ENCODE measurements at regions not wholly inside any gene's neighbourhood (a gene's known extent, or its start where the extent isn't known, plus 50 kb on each side); places are given as distances from the start of the nearest gene placed in this dataset.

DNA sequence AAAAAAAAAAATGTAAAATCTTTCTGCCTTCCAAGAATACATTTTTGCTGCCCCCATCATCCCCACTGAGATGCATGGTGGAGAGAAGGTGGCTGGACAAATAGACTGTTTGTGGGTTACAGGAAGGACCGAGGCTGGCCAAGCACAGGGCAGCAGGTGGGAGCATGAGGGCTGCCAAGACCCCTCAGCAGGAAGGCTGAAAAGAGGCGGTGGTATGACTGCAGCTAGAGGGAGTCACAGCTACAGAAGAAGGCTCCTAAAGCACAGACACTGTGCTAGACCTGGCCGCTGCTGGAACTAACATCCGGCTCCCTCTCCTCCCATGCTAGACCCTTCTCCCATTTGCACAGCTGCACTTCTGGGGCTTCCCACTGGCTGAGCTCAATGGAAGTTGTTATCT, 289.6 kb downstream of the TCERG1L start:
- no peak for TF ChIP-seq CTCF (conservative IDR thresholded peaks at IDR 0.05; ENCODE audit: low read depth, low read length)
- TF ChIP-seq EZH2phosphoT487 (IDR thresholded peaks at IDR 0.05; ENCODE audit: borderline replicate concordance, low read length), result no peak
- no peak for TF ChIP-seq EZH2 (IDR thresholded peaks at IDR 0.05; ENCODE audit: low read length, unreplicated experiment)
- Histone ChIP-seq H3K4me1 (ENCODE audit: insufficient read depth, low read length) (no peaks in the 10 kb centered on the region), H3F3A (ENCODE audit: low read length, unreplicated experiment) (no peaks in the 10 kb centered on the region), H2AFZ (ENCODE audit: low read length) (no peak overlapping the region), H3K79me2 (ENCODE audit: low read length) (no peaks in the 10 kb centered on the region), H3K9me3 (ENCODE audit: low read length) (no peaks in the 10 kb centered on the region), H3K4me3 (ENCODE audit: low read length) (no peak overlapping the region), H3K4me2 (ENCODE audit: low read length) (no peak overlapping the region), H3K36me3 (ENCODE audit: low read depth, low read length) (no peaks in the 10 kb centered on the region), H3K27ac (ENCODE audit: low read length) (no peak overlapping the region), H3K9me2 (replicated peaks; ENCODE audit: low read length) (no peaks in the 10 kb centered on the region), H4K20me1 (ENCODE audit: low read length) (no peaks in the 10 kb centered on the region), H3K9ac (ENCODE audit: low read length) (no peak overlapping the region), H3K27me3 (ENCODE audit: low read length) (no peaks in the 10 kb centered on the region)
- ATAC-seq (no peak), DNase-seq (no peak)
- intact Hi-C loops (cut with micrococcal nuclease), result no loop called here
- no TSS peak for BruUV-seq (replicated peaks)
- CTCF ChIA-PET, result no interaction called here
- POLR2A ChIA-PET (ENCODE audit: unreplicated experiment), result no interaction called here

GRCh38 chr10:131022369-131022768, 289.2 kb downstream of the TCERG1L start:
- no TSS peak for BruUV-seq (replicated peaks)
- TF ChIP-seq EZH2 (IDR thresholded peaks at IDR 0.05; ENCODE audit: low read length, unreplicated experiment) (no peak), CTCF (conservative IDR thresholded peaks at IDR 0.05; ENCODE audit: low read depth, low read length) (no peak), EZH2phosphoT487 (IDR thresholded peaks at IDR 0.05; ENCODE audit: borderline replicate concordance, low read length) (no peak)
- no peak for DNase-seq

DNA sequence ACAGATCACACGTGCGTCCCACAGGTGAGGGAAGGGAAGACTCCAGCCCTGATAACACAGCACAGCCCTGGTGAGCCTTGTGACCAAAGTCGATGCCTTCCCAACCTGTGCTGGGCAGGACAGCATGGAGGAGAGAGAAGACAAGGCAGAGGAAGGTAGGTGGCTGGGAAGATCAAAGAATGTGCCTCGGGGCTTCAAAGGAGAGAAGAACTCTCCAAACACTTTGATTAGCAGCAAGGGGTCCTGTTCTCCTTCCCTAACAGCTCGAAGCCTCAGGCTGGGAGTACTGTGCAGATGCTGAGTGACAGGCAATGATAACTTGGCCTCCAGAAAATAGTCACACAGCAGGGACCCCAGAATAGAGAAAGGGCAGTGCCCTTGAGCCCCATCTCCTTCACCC, 288.5 kb downstream of the TCERG1L start:
- H2AFZ ChIP-seq (ENCODE audit: low read length), result no peak overlapping the region
- no peaks in the 10 kb centered on the region for H3K9me2 ChIP-seq (replicated peaks; ENCODE audit: low read length)
- H3K4me3 ChIP-seq (ENCODE audit: low read length), result no peak overlapping the region
- DNase-seq (no peak), ATAC-seq (no peak)
- intact Hi-C loops (cut with micrococcal nuclease), result no loop called here
- H3K79me2 ChIP-seq (ENCODE audit: low read length), result no peaks in the 10 kb centered on the region
- ChIA-PET CTCF (no interaction called here), POLR2A (ENCODE audit: unreplicated experiment) (no interaction called here)
- BruUV-seq (replicated peaks), result no TSS peak
- no peaks in the 10 kb centered on the region for H3F3A ChIP-seq (ENCODE audit: low read length, unreplicated experiment)
- no peak overlapping the region for H3K9ac ChIP-seq (ENCODE audit: low read length)
- H3K4me2 ChIP-seq (ENCODE audit: low read length), result no peak overlapping the region
- no peak overlapping the region for H3K27ac ChIP-seq (ENCODE audit: low read length)
- TF ChIP-seq CTCF (conservative IDR thresholded peaks at IDR 0.05; ENCODE audit: low read depth, low read length) (no peak), EZH2 (IDR thresholded peaks at IDR 0.05; ENCODE audit: low read length, unreplicated experiment) (no peak), EZH2phosphoT487 (IDR thresholded peaks at IDR 0.05; ENCODE audit: borderline replicate concordance, low read length) (no peak)
- no peaks in the 10 kb centered on the region for H4K20me1 ChIP-seq (ENCODE audit: low read length)
- H3K4me1 ChIP-seq (ENCODE audit: insufficient read depth, low read length), result no peaks in the 10 kb centered on the region
- no peaks in the 10 kb centered on the region for H3K9me3 ChIP-seq (ENCODE audit: low read length)
- H3K36me3 ChIP-seq (ENCODE audit: low read depth, low read length), result no peaks in the 10 kb centered on the region
- H3K27me3 ChIP-seq (ENCODE audit: low read length), result no peaks in the 10 kb centered on the region

More at GRCh38 chr10:131022369-131022768, 289.2 kb downstream of the TCERG1L start:
- intact Hi-C loops (cut with micrococcal nuclease), result no loop called here
- no peaks in the 10 kb centered on the region for H3K79me2 ChIP-seq (ENCODE audit: low read length)
- no peaks in the 10 kb centered on the region for H3K36me3 ChIP-seq (ENCODE audit: low read depth, low read length)
- ChIA-PET POLR2A (ENCODE audit: unreplicated experiment) (no interaction called here), CTCF (no interaction called here)
- no peak overlapping the region for H2AFZ ChIP-seq (ENCODE audit: low read length)
- no peaks in the 10 kb centered on the region for H4K20me1 ChIP-seq (ENCODE audit: low read length)
- no peaks in the 10 kb centered on the region for H3K9me3 ChIP-seq (ENCODE audit: low read length)
- H3K9ac ChIP-seq (ENCODE audit: low read length), result no peak overlapping the region
- no peaks in the 10 kb centered on the region for H3F3A ChIP-seq (ENCODE audit: low read length, unreplicated experiment)
- H3K9me2 ChIP-seq (replicated peaks; ENCODE audit: low read length), result no peaks in the 10 kb centered on the region
- no peak overlapping the region for H3K4me2 ChIP-seq (ENCODE audit: low read length)
- ATAC-seq, result no peak
- no peak overlapping the region for H3K4me3 ChIP-seq (ENCODE audit: low read length)
- no peaks in the 10 kb centered on the region for H3K4me1 ChIP-seq (ENCODE audit: insufficient read depth, low read length)
- H3K27ac ChIP-seq (ENCODE audit: low read length), result no peak overlapping the region
- H3K27me3 ChIP-seq (ENCODE audit: low read length), result no peaks in the 10 kb centered on the region
